GM21447 (cell line): ENCODE measurements at regions not wholly inside any gene's neighbourhood (a gene's known extent, or its start where the extent isn't known, plus 50 kb on each side); places are given as distances from the start of the nearest gene placed in this dataset.

Experiments
- ATAC-seq: cut with Tn5 transposase; IDR thresholded peaks from one replicate; pipeline ENCODE4 v1.9.1; 2021; ENCODE audit not compliant: unreplicated experiment

DNA sequence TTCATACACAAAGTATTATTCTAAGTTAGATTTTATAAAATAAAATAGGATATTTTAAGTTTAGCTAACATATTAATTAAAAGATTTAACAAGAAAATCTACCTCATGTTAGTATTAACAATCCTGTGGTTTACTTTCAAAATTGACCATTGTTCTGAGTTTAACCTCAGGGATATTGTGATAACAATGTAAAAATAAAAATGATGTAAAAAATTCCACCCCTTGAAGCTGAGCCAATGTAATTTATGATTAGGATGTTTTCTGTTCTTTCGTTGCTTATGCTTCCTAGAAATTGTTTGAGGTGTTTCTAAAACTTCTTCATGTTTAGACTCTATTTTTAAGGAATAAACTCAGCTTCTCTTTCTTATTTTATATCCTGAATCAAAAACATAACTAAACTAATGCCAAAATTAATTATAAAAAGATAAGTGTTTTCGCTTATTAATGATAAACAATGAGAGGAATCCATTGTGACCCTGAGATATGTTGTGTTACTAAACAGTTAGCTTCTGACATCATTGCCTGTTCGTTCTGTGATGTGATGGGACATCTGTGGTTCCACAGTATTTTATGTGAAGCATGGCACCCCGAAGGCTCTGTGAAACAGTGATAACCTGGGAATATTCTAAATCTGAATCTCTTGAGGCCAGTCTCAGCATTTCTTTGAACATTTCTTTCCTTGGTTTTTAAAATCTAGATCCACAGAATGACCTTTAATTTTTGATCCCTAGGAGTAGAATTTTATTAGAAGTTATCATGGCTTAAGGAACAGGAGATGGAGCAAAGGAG is 340.8 kb downstream of the ARL4A start:
- ATAC-seq = no peak

DNA sequence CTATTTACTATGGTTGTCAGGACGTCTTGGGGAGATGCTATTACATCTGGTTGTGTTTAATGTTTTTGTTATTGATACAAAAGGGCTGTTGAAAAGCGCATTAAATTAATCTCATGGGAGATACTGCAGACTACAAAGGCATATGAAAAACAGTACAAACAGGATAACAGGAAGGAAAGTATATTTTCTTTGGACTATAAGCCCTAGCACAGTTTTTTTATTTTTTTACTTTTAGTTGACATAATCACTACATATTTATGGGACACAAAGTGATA is 341.3 kb downstream of the ARL4A start:
- ATAC-seq = no peak

DNA sequence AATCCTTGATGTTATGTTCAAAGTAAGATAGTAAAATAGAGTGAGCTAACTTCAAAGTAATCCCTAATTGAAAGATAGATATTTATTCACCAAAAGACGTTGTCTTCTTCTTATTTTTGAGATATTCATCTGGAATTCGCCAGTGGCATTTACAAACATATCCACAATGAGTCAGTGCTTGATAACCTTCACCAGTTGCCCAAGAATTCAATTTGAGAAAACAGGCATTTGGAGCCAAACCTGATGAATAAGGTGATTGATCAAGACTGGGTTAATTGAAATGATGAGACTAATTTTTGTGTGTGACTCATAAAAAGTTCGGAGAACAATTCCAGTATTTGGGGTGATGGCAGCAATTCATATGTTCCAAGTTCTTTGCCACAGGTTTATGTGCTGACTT is 344.0 kb downstream of the ARL4A start:
- ATAC-seq = no peak

DNA sequence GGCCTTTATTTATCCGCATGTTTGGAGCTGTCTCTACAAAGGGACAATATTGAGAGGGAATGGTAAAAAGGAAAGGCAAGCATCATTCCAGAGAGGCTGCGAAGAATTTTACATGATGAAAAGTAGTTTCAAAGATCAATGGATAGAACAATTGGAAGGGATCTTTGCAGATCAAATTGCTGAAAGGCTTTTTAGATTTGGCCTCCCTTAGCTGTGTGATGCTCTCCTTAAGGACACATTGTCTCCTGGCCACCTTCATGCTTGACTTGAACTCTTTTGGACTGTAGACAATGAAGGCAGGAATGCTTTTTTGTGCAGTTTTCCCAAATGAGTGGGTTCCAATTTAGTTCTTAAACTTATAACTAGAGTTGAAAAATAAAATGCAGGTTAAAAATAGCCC is 344.7 kb downstream of the ARL4A start:
- ATAC-seq = no peak

DNA sequence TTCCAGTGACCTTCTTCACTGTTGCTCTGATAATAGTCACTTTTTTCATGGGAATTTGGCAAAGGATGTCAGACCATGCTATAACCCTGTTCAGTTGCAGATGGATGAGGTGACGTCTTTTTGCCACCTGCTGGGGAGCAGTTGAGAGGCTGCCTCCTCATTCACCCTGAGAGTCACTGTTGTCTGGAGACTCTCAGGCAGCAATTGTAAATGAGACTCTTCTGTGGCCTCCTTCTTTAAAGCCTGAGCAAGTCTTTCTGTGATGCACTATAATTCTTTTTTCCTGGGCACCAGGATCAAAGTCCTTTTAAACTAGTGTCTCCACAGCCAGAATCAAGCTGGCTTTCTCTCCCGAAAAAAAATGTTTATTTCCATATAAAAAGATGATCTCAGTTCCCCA is 345.1 kb downstream of the ARL4A start:
- ATAC-seq = no peak

DNA sequence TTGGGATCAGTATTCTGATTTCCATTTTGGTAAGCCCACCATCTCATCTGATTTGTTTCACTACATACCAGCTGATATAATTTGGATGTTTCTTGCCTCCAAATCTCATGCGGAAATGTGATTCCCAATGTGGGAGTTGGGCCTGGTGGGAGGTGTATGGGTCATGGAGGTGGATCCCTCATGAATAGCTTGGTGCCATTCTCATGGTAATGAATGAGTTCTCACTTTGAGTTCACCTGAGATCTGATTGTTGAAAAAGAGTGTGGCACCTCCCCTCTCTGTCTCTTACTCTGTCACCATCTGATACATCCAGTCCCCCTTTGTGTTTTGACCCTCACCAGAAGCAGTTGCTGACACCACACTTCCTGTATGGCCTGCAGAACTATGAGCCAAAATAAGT is 347.3 kb downstream of the ARL4A start:
- ATAC-seq = no peak

DNA sequence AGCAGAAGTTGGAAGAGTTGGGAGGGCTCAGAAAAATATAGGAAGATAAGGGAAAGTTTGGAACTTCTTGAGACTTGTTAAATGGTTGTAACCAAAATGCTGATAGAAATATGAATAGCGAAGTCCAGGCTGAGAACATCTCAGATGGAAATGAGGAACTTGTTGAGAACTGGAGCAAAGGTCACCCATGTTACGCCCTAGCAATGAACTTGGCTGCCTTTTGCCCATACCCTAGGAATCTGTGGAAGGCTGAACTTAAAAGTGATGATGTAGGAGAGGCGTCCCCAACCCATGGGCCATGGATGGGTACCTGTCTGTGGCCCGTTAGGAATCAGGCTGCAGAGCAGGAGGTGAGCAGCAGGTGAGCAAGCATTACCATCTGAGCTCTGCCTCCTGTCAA is 347.8 kb downstream of the ARL4A start:
- no peak for ATAC-seq

DNA sequence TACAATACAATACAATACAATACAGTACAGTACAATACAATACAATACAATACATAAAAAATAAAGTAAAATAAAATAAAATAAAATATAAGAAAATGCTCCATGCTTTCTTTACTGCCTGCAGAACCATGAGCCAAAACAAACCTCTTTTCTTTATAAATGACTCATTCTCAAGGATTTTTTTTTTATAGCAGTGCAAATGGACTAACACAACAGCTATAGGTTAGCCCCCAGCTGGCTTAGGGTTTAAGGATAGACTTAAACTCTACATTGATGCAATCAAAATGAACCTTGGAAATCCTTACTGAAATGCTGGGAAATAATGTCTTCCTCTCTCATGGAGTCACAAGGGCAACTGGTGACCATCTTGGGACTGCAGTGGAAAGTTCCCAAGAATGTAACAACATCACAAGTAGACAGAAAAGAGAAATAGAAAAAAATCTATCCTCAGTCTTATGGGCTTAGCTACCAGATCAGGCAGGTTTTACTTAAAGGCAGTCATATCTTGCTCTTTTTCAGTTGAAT is 348.9 kb downstream of the ARL4A start:
- no peak for ATAC-seq

DNA sequence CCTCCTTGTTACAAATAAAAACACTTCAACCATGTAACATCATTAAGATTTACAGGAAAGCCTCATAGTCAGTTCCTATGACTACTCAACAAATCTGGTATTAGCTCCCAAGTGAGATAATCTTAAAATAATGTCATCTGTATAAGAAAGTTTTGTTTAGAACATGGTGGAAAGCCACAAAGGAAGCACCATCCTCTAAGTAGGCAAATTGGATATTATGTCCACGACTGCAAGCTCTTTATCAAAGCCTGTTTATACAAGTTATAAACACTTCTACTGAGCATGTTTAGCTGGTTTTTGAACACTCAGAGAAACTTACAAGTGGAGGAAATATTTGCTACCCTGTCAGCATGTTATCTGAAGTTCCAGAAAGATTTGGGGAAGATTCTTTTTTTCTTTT is 349.8 kb downstream of the ARL4A start:
- ATAC-seq = no peak

DNA sequence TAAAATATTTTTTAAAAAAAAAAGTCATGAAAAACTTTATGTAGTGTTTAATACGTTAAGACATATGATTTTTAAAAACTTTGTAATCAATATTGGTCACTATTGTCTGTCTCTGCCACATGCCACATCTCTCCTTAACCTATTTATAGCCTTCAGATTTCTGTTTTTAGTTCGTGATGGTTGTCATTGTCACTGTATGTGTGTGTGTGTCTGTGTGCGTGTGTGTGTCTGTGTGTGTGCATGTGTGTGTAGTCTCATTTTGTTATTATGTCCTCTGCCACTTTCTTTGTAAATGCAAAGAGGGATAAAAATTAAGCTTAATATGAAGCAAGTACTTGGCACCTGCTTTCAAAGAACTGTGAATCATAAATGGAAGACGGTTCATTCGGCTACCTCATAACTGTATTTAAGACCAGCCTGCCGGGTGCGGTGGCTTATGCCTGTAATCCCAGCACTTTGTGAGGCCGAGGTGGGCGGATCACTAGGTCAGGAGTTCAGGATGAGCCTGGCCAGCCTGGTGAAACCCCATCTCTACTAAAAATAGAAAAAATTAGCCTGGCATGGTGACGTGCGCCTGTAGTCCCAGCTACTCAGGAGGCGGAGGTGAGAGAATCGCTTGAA is 354.0 kb downstream of the ARL4A start:
- ATAC-seq = no peak

DNA sequence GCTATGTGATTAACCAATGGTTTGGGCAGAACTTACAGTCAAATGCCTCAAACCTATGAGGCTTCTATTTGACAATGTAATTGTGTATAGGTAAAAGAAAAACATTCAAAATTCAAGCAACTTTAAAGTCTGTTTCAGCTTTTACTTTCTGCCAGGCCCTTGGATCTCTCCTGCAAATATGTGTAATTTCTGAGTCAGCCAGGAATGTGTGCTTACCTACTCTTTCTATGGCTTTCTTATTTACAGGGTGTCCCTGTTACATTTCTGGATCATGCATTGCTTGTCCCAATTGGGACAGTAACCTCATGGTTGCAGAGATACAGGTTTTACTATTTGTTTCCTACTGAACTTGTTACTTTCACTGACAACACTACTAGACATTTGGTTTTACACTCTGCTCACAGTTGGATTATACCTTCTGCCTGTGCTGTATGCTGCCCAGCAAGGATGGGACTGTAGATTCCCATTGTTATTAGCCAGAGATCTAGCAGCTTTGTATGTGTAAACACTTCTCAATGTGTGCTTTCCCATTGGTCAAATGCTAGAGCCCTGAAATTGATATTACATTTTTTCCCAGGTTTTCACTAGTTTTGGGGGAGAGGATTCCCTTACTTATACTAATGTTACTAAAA is 355.3 kb downstream of the ARL4A start:
- no peak for ATAC-seq

DNA sequence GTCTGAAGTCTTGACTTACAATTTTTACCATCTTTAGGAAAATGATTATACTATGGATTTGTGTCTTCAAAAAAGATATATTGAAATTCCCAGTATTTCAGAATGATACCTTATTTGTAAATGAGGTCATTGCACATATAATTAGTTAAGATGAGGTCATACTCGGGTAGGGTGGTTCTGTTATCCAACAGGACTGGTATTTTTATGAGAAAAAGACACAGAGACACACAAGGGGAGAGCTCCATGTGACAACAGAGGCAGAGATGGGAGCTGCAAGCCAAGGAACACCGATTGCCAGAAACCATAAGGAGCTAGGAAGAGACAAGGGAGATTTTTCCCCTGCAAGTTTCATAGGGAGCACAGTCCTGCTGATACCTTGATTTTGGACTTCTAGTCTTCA is 356.9 kb downstream of the ARL4A start:
- no peak for ATAC-seq

DNA sequence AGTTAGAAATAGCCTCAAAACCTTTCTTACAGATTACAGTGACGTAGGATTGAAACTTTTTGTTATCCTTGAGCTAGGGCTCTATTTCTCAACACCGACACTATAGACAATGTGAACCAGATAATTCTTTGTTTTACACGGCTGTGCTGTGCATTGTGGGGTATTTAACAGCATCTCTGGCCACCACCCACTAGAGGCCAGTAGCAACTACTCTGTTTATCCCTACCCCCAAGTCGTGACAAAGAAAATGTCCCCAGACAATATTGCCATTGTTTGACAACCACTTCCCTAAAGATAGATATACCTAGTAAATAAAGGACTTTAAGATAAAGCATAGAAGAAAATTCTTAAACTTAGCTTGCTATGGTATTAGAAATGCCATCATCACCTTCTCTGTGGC is 359.6 kb downstream of the ARL4A start:
- ATAC-seq = no peak

DNA sequence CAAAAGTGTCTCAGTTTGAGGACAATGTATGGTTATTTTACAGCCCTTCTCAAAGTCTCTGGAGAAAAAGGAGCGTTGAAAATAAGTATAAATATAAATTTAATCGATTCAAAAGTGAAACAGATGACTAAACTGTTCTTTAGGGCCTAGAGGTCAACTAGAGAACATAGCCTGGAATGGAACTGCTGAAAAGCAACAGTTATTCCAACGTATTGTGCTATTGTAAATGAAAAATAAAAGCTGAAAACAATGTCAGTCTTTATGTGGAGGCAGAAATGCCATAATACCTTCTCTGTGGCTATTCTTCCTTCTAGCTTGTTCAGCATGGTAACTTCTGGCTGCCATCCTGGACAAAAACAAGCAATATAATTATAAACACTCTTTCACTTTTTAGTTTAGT is 362.5 kb downstream of the ARL4A start:
- no peak for ATAC-seq

DNA sequence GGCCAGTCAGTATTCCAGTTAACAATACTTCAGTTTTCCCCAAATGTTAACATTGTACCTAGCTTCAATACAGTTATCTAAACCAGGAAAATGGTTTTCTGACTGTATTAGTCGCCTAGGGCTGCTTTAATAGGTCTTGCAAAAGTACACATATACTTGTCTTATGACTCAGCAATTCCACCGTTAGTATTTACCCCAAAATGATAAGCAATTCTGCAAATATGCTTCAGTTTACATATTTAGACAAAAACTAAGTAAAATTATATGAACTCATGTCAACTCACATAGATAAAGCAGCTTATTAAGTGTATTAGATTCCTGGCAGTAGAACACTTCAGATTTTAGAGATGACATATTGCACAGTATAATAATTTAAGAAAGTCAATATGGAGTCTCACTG is 363.3 kb downstream of the ARL4A start:
- ATAC-seq = no peak

DNA sequence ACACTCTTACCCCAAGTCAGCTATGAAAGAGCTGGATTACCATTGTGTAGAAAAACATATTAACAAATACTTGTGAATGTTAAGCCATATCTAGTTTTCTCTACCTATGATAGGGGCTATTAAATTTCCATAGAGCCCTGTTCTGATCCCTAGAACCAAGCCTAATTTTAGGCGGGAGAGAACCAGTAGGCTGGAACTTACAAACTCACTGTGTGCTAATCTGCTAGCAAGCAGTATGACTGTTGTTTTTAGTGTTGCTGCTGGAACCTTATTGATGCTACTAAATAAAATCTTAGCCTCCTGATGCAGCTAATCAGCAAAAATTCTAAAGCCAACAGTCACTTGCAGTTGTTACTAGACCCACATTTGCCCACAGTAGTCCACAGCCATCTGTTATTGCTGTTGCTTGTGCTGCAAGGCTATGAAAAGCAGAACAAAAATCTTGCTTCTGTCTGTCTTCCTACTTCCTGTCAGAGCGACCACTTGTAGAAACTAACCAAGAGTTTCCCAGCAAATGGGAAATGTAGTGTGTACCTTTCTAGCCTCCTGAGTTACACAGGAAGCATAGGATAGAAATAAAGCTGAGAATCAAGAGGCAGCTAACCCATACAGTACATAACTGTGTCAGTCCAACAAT is 368.4 kb downstream of the ARL4A start:
- ATAC-seq = no peak

DNA sequence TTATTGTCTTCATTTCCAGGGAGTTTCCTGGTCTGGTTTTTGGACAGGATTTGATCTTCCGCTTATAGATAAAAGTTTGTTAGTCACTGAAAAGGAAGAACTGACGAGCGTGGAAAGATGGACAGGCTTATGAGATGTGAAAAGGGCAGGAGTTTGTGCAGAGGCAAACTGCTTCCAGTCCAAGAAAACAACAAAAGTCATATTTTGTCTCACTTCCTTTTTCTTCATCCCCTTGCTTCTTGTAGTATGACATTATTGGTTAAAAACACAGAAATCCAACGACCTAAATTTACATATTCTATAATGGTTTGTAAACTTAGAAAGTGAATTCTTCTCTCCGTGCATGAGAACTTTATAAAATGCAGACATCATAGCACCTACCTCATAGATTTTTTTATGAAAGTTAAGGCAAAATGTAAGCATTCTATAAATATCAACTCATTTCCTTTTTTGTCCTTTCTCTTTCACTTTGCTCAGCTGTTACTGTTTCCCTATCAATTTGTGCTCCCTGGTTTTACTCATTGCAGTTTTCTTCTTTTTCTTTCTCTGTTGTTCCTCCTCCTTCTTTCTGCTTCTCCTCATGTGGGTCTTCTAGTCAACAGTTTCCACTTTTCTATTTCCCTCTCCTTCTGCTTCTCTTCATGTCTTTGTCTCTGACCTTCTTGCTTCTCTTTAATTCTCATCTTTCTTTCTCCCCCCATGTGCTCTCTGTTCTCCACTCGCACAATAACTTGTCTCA is 370.2 kb downstream of the ARL4A start:
- peak; percentile 95 for ATAC-seq

DNA sequence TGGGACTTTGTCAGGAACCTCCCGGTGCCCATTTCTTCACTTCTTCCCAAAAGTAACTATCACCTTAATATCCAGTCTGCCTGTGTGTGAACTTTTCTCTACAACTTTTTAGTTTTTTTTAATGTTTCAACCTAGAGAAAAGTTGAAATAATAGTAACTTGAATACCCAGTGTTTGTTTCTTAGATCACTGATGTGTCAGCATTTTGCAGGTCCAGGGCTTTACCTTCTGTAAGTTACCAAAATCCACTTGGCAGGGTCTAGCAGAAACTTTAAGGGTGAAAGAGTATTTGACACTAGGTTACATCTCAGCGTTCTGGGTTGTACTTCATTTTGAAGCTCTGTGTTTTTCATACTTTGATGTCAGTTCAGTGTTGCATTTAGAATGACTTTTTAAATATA is 372.7 kb downstream of the ARL4A start:
- no peak for ATAC-seq

DNA sequence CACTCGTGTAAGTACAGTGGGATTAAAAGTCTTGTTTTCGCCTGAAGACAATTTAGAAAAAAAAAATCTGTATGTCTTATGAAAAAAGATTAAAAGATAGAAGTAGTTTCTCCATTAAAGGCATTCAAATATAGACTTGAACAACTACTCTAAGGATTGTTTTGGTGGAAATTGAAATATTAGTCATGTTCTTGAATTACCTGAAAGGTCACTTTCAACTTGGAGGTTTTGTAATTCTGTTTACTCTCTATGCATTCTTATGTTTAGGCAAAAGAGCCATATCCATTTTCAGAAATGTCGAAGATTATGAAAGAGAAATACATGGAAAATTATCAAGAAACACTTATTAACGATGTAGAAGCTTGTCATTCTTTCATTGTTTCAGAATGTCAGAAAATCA is 373.7 kb downstream of the ARL4A start:
- ATAC-seq = no peak

DNA sequence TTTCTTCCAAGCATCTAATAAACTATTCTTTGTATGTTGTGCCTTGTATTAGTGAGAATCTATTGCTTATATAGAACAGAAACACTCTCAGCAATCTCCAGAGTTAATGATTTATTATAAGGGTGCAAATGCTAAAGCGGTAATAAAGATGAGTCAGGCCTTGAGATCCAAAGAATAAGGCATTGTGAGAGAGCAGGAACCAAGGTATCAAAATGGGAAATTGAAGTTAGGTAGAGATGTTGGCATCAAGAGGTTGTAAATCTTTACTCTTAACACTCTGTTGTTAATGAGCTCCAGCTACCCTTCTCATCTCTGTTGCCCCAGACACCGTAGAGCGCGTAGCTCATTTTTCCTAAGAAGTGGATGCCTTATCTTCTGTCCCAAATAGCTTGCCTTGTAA is 375.2 kb downstream of the ARL4A start:
- ATAC-seq = no peak

DNA sequence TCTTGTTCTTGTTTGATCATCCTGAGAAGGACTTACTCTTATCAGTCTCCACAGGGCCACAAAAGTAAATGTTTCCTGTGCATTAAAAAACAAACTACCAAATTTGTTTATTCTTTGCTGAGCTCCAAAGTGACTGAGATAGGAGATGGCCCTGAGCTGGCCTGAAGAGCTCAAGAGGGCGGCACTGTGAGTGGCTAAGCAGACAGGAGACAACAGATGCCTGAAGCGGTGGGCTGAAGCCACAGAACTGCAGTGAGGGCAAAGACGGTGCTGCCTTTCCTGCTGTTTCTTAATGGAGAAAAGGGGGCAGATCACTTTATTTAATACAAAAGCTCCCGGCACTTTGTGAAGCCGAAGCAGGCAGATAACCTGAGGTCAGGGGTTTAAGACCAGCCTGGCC is 379.6 kb downstream of the ARL4A start:
- ATAC-seq = no peak
